Inferior parietal cortex (tissue), 1 donor: ENCODE measurements at regions not wholly inside any gene's neighbourhood (a gene's known extent, or its start where the extent isn't known, plus 50 kb on each side); places are given as distances from the start of the nearest gene placed in this dataset.

Experiments used
- DNase-seq: peaks from one replicate; pipeline ENCODE4 v3.0.0-alpha.2; 2016; ENCODE audit errors: extremely low spot score

DNA sequence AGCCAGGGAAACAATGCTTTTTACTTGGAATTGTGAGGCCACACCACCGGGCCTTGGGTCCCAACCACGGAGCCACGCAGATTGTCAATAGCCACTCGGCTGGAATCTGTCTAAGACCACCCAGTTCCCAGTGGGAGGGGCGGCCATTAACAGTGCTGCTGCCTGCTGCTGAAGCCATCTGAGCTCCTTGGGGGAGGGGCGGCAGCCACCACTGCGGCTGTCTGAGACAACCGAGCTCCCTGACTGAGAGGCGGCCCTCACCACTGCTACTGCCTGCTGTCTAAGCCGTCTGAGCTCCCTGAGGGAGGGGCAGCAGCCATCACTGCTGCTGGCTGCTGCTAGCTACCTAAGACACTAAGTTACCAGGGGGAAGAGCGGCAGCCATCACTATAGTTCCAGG lies 64.3 kb downstream of the DMRTA2 start:
- no peak for DNase-seq

DNA sequence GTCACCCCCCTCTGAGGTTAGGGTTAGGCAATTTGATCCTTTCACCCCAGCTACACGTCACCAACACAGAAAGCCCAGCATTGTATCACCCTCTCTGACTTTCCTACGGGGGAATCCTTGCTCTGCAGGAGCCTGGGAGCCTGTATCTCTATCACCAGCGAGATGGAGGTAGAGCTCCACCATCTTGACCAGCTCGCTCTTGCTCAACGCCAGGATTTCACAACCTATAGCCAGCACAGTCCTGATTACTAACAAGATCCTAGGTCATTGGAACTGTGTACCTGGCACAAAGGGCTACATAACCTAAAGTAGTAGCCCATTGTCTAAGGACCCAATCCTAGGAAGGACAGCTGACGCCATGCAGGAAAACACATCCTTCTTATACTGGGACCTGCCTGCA lies 66.1 kb downstream of the DMRTA2 start:
- no peak for DNase-seq

DNA sequence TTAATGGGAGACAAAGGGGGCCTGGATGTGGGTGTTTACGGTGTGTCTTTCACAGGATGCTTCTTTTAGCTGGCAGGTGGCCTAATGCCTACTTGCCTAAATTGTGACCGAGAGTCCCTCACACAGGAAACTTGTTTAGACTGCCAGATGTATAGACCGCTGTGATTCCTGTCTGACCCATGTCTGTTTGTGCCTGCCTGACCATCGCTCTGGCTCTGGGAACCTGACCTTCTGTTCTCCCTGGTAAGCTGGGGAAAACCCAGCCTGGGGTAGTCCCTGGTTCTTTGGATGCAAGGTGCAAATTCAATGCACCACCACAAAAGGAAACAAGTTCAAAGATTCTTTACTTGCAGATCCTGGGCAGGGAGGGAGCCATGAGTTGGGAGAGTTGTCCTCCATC lies 68.4 kb downstream of the DMRTA2 start:
- no peak for DNase-seq

DNA sequence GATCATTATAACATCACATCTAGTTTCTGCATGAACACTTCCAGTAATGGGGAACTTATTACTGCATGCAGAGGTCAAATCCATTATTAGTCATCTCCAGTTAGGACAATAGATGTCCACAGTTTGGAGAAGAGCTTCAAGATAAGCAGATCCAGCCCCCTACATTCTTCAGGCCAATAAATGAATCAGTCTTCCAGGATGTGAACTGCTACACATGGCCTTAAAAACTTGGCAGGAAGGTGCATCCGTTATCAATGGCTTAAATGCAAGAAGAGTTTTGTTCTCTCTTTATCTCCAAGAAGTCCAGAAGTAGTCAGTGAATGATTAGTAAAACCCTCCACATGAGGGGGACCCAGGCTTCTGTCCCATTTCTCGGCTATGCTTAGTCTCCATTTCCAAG lies 70.8 kb downstream of the DMRTA2 start:
- no peak for DNase-seq

DNA sequence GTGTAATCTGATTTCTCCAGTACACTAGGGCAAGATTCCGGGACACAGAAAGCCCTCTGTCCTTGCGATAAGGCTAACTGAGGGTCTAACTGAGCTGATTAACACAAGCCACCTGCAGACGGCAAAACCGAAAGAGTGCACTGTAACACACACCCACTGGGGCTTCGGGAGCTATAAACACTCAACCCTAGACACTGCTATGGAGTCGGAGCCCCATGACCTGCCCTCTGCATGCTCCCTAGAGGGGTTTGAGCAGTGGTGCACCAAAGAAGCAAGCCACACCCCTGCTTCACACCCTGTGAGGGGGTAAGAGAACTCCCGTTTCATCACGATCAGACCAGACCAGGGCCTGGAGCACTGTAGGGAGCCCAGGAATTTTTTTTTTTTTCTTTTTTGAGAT lies 72.4 kb downstream of the DMRTA2 start:
- DNase-seq, result no peak

DNA sequence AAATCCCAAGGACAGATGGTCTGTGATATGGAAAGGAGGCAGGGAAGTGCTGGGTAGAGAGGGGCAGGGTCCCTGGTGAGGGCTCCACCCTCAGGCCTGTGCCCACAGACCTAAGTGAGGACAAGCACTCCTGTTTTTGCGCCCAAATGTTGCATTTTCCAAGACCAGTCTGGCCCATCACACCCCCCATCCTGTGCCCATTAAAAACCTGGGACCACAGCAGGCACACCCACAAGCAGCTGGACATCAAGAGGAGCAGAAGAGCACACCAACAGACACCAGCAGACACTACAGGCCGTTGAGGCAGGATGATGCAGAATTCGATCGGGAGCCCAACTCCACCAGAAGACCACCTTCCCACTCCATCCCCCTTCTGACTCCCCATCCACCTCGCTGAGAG lies 72.8 kb downstream of the DMRTA2 start:
- no peak for DNase-seq

DNA sequence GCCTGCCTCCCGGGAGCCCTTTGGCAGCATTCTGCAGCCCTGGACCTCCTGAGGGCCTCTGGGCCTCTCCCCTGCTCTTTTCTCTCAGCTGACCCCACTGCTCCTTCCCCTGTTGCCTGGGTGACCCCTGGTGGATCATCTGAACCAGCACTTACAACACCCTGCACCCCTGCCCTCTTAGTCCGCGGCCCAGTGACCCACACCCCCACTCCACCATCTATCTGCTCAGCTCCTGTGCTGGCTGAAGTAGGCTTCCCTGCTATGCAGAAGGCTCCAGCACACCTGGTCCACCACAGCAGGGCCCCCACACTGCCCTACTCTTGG lies 74.0 kb downstream of the DMRTA2 start:
- DNase-seq, result no peak

DNA sequence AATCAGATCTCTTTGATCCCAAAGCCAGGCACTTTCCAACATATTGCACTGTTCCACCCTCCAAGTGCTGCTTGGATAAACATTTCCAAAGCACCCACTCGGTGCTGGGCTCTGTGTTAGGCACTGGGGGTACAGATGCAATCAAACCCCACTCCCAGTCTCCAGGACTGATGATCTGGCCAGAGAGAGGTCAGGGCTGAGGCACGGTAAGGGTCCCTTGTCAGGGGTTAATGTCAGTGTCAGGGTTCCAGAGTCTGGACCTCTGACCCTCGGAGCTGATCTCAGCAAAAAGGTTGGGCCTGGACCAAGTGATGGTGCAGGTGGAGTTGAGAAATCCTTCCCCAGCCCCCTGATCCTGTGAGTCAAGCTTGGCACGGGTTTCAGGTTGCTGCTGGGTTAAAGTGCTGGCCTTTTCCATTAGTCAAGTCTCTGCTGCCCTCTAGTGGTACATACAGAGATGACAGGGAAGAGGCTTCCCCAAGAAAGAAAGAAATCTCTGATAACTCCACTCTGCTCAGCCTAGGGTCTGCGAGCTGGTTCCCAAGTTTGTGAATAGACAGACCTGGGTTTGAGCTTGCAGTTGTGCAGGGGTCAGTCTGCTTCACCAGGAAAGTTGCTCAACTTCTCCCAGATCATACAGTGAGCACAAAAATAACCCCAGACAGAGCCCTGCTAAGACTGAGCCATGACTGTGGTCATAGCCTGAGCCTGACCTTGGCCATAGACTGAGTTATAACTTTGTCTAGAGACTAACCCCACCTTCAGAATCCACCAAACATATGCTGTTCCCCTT lies 74.6 kb downstream of the DMRTA2 start:
- DNase-seq, result peak; percentile 92

DNA sequence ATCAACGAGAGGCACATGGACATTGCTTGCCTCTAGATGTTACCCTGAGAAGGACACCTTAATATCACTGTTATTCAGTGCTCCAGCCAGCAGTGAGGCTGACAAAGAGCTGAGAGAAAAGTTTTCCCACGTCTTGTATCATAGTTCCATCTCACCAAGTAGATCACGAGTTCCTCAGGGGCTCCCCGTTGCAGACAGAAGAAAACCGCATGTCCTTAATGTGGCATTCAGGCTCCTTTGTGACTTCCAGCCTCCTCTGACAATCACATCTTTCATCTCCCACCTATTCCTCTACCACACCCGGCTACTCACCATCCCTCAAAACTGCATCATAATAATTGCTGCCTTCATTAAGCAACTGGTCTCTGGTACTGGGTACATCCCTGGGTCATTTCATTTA lies 75.3 kb downstream of the DMRTA2 start:
- no peak for DNase-seq

DNA sequence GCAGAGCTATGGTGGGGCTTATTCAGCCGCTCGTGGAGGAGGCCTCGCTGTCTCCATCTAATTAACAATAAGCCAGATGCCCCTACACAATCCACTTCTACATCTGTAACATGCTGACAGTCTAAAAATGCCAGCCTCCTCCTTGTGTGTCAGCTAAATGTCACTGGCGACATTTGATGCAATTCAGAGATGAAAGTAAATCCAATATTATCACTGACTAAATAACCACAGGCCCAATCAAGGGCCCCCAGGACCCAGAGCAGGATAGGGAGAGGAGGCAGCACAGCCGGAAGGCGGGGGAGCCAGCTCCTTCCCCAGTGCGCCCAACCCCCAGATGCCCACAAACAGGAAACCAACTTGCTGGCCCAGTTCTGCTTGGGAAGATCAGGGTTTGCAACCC lies 76.6 kb downstream of the DMRTA2 start:
- no peak for DNase-seq

DNA sequence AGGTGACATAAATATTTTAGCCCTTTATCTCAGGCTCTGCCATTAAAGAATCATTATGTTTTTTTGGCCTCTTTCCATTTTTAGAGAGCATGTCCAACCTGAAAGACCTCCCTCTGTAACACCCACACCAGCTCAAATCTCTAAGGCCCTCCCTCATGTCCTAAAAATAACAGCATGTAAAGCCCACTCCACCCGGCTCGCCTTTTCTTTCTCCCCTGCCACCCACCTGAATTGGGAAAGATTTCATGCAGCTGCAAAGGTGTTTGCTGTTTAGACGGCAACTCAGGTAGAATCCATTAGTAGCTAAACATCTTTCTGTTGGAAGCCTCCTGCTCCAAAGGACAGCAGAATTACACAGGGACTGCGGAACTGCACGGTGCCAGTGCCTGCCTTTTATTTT lies 79.9 kb downstream of the DMRTA2 start:
- no peak for DNase-seq

DNA sequence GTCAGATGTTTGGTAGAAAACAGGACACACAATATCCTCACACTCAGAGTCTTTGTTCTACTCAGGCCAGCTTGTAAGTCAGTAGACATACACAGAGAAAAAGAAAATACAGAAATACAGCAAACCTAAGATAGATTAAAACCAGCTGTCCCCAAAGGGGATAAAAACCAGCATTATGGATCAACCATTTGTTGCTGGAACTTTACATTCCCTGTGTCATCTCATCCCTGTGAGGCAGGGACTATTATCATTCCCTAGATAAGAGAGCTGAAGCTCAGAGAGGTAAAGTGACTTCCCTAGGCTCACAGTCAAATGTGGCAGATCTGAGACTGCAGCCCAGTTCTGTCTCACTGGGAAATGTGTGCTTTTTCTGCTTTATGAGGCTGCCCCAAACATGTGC lies 80.7 kb downstream of the DMRTA2 start:
- no peak for DNase-seq

DNA sequence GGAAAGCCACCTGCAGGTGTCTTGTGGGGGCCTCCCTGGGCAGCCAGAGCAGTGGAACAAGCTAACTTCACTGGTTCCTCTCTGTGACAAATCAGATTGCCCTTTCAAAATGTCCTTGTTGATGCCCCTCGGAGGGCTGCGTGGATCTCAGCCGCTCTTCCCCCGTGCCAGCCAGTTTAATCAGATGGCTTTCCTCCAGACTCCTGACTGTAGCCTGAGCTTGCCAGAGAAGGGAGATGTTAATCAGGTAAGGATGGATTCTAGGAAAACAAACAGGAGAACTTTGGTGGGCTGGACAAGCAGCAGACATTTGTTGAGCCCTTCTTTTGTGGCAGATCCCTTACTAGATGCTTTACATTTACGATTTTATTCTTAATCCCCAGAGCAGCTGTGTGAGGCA lies 88.2 kb downstream of the DMRTA2 start:
- no peak for DNase-seq

DNA sequence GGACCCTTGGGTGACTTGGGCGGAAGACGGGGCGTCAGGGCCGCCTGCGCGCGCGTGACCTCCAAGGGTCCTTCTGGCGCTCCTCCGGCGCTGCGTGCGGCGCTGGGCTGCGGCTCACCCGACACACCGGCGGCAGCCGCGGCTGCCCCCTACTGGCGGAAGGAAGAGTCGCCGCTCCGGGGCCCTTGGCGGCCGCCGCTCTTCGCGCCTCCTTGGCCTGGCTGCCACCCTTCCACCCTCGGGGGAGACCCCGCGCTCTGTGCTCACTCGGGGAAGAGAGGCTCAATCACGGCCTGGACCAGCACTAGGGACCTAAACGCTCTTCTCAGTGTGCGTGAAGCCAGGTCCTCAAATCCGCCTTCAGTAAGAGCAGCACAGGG lies 89.7 kb downstream of the DMRTA2 start:
- peak; percentile 29 for DNase-seq

DNA sequence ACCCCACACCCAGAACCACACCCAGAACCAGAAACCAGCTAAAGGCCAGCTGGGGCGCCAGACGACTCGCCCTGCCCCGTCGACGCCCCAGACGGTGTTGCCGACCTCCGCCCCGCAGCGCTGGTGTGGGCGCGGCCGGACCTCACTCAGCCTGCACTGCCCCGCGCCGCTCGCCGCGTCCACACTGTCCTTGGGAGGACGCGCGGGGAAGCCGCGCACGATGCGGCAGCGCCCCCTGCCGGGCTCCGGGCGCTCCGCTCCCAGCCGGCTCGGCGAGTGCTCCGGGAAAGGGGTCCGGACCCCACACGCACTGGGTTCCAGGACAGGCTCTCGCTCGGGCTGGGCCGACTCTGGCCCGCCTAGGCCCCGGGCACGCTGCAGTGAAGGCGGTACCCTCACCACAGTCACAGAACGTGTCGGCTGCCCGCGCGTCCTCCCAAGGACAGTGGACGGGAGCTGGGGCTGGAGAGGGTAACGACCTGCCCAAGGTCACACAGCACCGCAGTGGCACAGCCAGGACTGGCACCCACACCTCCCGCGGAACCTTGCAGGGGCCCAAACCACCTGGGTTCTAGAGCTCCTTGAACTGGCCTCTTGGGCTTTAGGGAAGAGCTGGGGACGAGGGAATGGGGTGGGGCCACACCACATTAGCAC lies 90.2 kb downstream of the DMRTA2 start:
- peak; percentile 63 for DNase-seq

DNA sequence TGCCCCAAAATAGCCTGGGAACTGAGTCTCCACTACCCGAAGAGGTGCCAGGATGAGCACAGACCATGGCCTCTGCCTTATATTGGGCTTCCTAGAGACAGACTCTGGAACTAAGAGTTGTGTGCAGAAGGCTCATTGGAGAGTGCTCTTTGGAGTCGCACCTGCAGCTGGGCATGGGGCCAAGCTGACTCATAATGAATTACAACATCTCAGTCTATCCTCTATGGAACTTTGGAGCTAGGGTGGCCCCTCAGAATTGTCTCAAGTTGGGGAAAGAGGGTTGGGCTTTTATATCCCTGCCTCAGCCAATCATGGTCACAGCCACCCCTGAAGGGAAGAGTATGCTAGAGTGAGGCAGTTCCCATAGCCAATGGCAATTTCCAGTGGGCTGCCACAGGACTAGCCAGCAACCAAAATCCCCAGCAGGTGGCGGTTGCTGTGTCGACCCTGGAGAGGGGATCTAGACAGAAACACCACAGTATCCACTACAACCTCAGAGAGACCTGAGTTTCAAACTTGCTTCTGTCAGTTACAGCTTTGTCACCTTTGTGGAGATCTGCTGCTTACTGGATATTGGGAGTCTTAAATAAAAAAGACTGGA lies 93.8 kb downstream of the DMRTA2 start:
- no peak for DNase-seq

DNA sequence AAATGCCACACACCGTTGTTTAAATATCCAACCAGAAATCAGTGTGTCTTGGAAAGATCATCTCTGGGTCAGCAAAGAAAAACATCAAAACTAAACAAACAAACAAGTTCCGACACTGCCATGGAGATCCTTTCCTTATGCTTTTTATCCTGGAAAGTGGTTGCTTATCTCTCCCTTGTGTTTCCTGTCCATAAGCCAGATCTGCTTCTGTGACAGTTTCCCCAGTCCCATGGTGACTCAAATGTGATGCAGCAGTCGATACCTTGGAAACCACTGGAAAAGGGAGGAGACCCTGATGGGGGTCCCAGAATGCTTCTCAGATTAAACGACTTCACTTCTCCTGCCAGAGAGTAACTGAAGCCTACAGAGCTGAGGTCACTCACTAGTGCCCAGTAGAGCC lies 94.7 kb downstream of the DMRTA2 start:
- no peak for DNase-seq

DNA sequence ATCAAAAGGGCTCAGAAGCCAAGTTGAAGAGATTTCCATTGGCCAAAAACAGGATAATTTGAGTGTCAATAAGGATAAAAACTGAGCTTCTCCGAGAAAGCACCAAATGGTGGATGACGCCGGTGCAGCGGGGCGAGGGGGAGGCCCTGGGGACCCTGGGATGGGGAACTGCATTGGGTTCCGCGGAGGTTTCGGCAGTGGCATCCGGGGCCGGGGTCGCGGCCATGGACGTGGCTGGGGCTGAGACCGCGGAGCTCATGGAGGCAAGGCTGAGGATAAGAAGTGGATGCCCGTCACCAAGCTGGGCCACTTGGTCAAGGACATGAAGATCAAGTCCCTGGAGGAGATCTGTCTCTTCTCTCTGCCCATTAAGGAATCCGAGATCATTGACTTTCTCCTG lies 97.2 kb downstream of the DMRTA2 start:
- DNase-seq, result no peak

DNA sequence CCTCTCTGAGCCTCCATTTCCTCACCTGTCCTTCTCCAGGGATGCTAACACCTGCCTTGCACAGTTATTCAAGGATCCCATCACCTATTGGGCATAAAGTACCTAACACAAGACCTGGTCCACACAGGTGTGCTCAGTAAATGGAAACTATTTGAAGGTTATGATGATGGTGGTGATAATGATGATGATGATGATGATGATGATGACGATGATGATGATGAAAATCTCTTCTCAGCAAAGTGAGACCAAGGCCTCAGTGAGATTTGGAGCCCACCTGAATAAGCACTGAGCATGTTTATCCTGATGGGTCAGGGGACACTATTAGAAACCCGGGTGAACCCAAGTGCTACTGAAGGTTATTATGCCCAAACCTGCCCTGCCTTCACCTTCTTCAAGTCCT lies 100.7 kb downstream of the DMRTA2 start:
- no peak for DNase-seq

DNA sequence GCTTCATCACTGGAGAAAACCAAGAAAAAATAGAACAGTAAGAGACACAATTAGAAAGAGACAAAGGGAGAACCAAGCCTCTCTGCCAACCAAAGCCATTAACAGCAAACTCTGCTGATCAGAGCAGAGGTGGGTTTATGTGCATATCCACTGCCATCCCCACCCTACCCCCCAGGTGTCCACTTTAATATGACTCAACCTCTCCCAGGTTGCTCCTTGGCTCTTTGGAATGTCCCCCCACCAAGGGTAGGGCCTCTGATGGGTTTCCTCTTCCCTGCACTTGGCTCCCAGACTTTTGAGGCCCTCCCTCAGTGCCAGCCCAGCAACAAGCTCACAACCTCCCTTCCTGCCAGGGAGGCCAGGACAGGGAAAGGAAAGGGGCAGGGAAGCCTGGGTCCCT lies 104.8 kb downstream of the DMRTA2 start:
- no peak for DNase-seq

DNA sequence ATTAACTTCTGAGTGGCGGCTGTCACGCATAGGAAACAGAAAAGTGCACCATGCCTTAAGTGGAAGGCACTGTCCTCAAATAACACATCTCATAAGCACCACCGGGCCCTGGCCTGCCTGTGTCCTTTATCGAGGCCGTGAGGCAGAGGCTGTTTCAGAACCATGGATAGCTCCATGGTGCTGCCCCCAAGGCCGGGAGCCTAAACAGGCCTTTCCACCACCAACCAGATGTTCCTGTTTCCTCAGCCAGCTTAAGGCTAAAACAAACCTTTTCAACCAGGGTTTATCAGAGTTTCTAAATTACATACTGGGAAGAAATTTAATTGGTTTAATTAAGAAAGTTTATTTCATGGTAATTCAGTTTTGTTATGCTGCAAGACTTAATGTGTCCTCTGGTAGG lies 114.4 kb downstream of the DMRTA2 start:
- no peak for DNase-seq

DNA sequence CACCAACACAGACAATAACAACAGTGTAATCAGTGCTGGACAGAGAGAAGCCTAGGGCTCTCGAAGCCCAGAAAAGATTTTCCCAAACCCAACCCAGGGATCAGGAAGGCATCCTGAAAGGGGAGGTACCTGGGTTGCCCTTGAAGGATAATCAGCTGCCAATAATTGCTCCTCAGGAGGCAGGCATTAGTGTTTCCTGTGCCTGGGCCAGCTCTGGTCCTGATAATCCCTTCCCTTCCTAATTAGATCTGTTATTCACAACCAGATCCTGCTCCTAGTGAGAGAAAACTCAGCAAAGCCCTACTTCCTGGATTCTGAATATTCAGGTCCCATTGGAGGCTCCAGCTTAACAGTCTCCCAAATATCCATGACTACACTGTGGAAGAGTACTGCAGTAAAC lies 117.4 kb downstream of the DMRTA2 start:
- DNase-seq, result no peak

DNA sequence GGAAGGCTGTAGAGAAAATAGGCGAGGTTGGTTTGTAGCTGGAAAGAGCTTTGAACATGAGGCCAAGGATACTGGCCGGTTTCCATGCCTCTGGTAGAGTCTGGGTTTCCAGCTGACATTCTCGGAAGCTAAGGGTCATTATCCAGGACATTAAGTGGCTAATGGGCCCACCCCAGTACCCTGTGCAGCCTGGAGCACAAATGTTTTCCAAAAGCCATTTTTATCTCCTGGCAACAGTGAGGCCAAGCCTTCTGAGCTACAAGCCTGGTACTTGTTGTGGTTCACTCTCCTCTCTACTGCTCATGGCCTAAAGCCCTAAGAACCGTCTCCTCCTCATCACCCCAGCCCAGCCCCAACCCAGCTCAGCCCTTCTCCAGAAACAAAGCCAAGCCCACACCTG lies 122.9 kb downstream of the DMRTA2 start:
- DNase-seq, result no peak

DNA sequence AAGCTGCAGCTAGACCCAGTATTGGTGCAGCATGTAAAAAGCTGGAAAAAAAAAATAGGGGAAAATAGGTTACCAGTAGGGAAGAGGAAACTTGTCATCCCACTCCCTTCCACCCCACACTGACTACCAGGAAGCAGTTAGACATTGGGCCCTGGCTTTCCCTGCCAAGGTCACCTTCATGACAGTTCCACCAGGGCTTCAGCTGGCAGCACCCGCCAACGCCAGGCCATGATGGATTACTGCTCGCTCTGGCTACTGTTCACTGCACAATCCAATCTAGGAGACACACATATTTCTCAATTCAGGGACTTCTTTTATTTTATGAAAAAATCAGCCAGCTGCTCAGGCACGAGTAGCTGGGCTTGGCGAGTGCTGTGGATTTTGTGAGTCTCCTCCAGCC lies 127.7 kb downstream of the DMRTA2 start:
- no peak for DNase-seq
